ENCODE measurements at regions not wholly inside any gene's neighbourhood (a gene's known extent, or its start where the extent isn't known, plus 50 kb on each side); places are given as distances from the start of the nearest gene placed in this dataset.

GRCh38 chr13:97140611-97141010 lies 81.5 kb upstream of the MBNL2 start:
- TF ChIP-seq CTCF (IDR thresholded peaks at IDR 0.05) (no peak), POLR2A (IDR thresholded peaks at IDR 0.05) (no peak)
- no peaks in the 10 kb centered on the region for H3K4me1 ChIP-seq
- no peak overlapping the region for H3K27ac ChIP-seq

GRCh38 chr13:97141097-97141496 lies 81.0 kb upstream of the MBNL2 start:
- TF ChIP-seq CTCF (IDR thresholded peaks at IDR 0.05): no peak
- TF ChIP-seq POLR2A (IDR thresholded peaks at IDR 0.05): no peak
- H3K36me3 ChIP-seq: no peaks in the 10 kb centered on the region
- no peak overlapping the region for H3K27ac ChIP-seq
- no peak overlapping the region for H3K4me3 ChIP-seq
- no peaks in the 10 kb centered on the region for H3K9me3 ChIP-seq
- H3K27me3 ChIP-seq: no peaks in the 10 kb centered on the region
- H3K4me1 ChIP-seq: no peaks in the 10 kb centered on the region
- intact Hi-C loops (cut with DNase I; ENCODE audit: low total_unique reads): no loop called here
- no peak for DNase-seq

More at GRCh38 chr13:97140611-97141010, 81.5 kb upstream of the MBNL2 start:
- H3K9me3 ChIP-seq: no peaks in the 10 kb centered on the region
- no peaks in the 10 kb centered on the region for H3K36me3 ChIP-seq
- intact Hi-C loops (cut with DNase I; ENCODE audit: low total_unique reads): no loop called here
- DNase-seq: no peak
- no peaks in the 10 kb centered on the region for H3K27me3 ChIP-seq
- H3K4me3 ChIP-seq: no peak overlapping the region

GRCh38 chr13:97141564-97142005 lies 80.5 kb upstream of the MBNL2 start:
- peak; percentile 28 to 30 for DNase-seq
- Histone ChIP-seq H3K4me1 (no peaks in the 10 kb centered on the region), H3K36me3 (no peaks in the 10 kb centered on the region), H3K9me3 (no peaks in the 10 kb centered on the region), H3K27me3 (no peaks in the 10 kb centered on the region), H3K27ac (no peak overlapping the region), H3K4me3 (no peak overlapping the region)
- intact Hi-C loops (cut with DNase I; ENCODE audit: low total_unique reads): no loop called here
- TF ChIP-seq POLR2A (IDR thresholded peaks at IDR 0.05) (no peak), CTCF (IDR thresholded peaks at IDR 0.05) (no peak)

- no peak overlapping the region for H3K4me3 ChIP-seq
- no peaks in the 10 kb centered on the region for H3K36me3 ChIP-seq
- no peaks in the 10 kb centered on the region for H3K27me3 ChIP-seq
- no peak for DNase-seq
- no peak overlapping the region for H3K27ac ChIP-seq
- intact Hi-C loops (cut with DNase I; ENCODE audit: low total_unique reads): no loop called here
- no peaks in the 10 kb centered on the region for H3K4me1 ChIP-seq
- no peaks in the 10 kb centered on the region for H3K9me3 ChIP-seq
- no peak for TF ChIP-seq POLR2A (IDR thresholded peaks at IDR 0.05)
- no peak for TF ChIP-seq CTCF (IDR thresholded peaks at IDR 0.05)
Observed at GRCh38 chr13:97142452-97142851, 79.7 kb upstream of the MBNL2 start.

GRCh38 chr13:97145057-97145456 lies 77.1 kb upstream of the MBNL2 start:
- Histone ChIP-seq H3K4me1 (no peaks in the 10 kb centered on the region), H3K27me3 (no peaks in the 10 kb centered on the region), H3K27ac (no peak overlapping the region), H3K36me3 (no peaks in the 10 kb centered on the region), H3K4me3 (no peak overlapping the region), H3K9me3 (no peaks in the 10 kb centered on the region)
- DNase-seq: no peak
- intact Hi-C loops (cut with DNase I; ENCODE audit: low total_unique reads): no loop called here
- TF ChIP-seq CTCF (IDR thresholded peaks at IDR 0.05): no peak
- no peak for TF ChIP-seq POLR2A (IDR thresholded peaks at IDR 0.05)

All from uterus (tissue), 3 donors.